GM19238 (cell line): ENCODE measurements at regions not wholly inside any gene's neighbourhood (a gene's known extent, or its start where the extent isn't known, plus 50 kb on each side); places are given as distances from the start of the nearest gene placed in this dataset.

Source experiments
- DNase-seq: peaks from one replicate; pipeline ENCODE4 v3.0.0; 2011; ENCODE audit warnings: low spot score; ENCODE audit not compliant: insufficient read length

DNA sequence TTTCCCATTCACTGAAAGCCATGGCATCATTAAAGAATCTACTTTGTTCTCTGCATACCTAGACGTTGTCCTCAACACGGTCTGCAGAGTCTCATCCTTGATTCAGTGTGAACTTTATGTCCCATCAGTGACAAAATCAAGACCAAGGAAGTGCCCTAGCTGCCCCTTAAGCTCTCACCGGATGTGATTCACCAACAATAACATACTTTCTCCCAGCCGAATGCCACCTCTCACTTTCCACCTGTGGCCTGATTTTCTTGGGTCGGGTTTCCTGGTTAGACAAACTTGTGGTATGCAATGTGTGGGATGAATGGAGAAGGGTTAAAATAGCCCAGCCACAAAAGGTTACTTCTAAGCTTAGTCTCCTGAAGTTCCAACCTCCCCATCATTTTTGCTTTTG, 145.3 kb upstream of the PAPPA start:
- DNase-seq: no peak

DNA sequence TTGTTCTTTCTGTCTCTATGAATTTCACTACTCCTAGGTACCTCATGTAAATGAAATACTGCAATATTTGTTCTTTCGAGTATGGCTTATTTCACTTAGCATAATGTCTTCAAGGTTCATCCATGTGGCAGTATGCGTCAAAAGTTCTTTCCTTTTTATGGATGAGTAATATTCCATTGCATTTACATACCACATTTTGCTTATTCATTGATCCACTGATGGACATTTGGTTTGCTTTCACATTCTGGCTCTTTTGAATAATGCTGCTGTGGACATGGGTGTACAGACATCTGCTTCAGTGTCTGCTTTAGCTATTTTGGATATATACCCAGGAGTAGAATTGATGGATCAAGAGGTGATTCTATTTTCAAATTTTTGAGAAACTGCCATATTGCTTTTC, 144.2 kb upstream of the PAPPA start:
- DNase-seq: no peak

DNA sequence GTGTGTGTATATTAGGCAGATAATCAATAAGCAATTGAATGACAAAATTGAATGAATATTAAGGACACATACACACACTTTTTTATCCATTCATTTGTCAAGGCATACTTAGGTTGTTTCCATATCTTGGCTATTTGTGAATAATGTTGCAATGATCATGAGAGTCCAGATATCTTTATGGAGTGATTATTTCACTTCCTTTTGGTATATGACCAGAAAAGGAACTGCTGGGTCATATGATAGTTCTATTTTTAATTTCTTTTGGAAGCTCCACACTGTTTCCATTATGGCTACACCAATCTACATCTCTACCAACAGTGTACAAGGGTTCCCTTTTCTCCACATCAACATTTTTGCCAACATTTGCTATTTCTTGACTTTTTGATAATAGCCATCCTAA, 137.7 kb upstream of the PAPPA start:
- no peak for DNase-seq

DNA sequence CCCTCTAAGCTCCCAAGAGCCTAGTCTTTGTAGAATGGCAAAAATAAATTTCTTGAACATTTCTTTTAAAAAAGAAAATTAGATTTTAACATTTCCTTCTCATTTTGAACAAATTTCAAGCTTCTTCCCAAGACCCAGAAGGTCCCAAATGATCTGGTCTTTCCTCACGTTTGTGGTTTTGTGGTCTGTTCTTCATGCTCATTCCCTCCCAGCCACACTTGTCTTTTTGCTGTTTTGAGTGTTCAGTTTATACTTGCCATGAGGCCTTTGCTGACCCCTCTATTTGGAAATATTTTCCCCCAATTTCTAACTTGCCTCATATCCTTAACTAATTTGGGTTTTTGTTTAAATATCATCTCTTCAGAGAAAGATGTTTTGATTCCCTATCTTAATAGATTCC, 133.4 kb upstream of the PAPPA start:
- DNase-seq: no peak

DNA sequence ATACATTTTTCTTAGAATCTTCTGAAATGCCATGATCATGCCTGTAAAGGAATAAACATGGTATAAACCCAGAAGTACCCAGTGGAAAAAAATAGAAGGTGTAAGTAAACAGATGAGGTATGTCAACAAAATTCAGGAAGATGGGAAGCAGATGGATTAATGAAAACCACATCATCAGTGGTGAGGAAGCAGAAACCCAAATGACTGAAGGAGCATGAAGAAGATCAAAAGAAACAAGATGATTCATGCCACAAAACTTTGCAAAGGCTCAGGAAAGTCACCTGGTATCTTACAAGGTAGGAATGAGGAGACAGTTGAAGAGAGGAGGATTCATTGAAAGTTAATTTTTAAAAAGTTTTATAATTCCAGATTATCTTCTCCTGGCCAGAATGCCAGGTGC, 132.8 kb upstream of the PAPPA start:
- DNase-seq: no peak

DNA sequence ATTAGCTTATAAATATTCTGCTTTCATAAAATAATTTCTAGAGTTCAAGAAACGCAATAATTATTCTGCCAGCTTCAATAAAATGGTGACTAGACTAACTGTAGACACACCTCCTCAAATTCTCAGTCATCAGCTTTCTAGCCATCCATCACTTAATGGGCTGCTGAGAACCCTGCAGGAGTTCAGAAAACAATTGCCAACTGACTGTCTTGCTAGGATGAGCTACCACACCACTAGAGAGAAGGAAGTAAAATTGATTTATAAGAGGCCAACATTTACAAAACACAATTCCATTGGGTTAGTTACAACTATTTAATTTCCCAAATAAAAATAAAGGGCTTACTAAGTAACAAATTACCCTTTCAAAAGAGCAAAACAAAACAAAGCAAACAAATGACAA, 126.5 kb upstream of the PAPPA start:
- DNase-seq: no peak

DNA sequence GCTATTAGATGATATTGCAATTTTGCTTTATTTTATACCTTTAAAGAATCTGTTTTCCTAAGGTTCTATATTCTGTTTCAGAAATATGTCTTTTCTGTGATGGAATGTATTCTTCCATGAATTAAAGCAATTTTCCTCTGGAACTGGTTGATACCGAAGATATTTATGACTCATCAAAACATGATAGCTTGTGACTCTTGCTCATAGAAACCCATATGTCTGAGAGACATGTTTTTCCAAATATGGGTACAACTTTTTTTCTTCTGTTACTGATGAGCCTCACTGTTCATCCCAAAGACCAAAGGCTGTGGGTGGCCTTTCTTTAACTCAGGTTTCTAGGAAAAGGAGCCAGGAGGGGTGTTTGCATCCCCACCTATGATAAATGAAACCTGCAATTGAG, 126.1 kb upstream of the PAPPA start:
- DNase-seq: no peak

DNA sequence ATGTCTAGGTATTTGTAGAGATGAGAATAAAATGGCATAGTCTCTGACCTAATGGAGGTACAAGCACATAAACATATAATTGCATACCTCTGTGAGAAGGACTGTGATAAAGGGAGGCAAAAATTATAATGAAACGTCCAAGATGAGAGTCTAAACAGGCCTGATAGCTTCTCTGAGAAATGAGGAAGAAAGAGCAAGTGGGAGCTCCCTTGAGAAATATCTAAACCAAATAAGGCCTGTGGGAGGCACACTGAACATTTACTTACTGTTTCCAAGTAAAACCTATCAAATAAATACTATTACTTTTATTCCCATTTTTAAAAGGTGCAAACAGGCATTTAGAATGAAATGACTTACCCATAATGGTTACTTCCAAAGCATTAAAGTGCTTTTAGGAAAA, 125.6 kb upstream of the PAPPA start:
- no peak for DNase-seq

DNA sequence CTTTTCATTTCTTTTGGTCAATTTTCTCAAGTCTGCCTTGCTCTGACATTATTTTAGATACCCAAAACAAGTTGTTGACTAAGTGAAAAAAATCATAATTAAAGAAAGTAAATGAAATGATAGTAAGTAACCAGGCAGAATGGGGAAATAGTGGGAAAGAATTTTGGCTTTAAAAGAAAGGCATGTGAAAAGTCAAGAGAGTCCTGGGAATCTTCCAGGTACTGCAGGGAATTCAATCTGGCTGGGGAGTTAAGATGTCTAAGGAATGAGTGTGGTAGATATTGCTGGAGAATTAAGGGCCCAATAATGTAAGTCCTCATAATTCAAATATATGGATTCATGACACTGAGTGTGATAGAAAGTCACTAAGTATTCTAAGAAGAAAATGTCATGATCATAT, 123.1 kb upstream of the PAPPA start:
- DNase-seq: no peak

DNA sequence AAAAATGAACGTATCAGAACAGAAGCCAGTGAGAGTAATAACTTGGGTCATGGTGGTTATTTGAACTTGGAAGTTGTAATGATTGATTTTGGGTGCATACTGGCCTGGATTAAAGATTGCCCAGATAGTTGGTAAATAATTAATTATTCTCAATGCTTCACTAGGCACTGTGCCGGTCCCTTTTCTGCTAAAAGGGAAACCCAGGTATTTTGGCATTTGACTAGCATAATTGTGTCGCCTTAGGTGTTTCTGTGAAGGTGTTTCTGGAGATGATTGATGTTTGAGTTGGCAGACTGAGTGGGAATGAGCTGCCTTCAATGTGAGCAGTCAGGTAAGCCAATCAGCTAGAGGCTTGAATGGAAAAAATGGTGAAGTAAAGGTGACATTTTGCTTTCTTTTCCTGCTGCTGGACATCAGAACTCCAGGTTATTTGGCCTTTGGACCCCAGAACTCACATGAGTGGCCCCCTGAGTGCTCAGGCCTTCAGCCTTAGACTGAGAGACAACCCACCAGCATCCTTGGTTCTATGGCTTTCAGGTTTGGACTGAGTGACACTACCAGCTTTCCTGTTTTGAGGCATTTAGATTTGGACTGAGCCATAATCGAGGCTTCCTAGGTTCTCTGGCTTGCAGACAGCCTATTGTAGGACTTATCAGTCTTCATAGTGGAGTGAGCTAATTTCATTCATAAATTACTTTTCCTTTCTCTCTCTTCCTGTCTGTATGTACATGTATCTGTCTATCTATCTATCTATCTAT, 120.7 kb upstream of the PAPPA start:
- DNase-seq: no peak

DNA sequence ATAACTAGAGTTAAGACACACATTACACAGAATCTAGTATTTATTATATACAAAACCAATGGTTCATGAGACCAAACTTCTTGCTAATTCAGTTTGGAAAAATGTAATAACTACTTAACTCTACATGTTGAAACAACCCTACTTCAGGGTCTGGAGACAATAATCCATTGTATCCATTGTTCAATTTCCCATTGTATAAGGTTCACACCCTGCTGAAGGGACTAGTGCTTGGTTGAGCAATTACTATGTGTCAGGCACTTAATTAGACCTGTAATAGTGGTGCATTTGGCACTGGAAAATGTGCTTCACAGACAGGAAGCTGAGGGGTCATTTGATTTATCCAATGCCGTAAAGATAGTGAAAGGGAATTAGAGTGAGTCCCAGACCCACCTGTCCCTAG, 114.3 kb upstream of the PAPPA start:
- DNase-seq: no peak

DNA sequence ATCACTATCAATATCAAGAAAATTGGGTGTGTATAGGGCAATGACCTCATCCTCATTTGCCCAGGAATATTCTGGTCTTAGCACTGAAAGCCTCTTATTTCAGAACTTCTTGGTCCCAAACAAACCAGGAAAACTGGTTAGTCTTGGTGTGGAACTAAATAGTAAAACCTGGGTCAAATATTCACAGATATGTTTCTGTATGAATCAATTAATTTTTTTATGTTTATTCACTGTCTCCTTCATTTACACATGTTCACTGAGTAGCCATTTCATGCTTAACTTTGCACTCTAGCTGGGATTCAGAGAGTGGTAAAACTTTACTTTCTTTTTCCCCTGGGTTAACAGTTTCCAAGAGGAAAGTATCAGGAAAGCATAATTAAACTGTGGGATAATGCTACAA, 113.7 kb upstream of the PAPPA start:
- DNase-seq: no peak

DNA sequence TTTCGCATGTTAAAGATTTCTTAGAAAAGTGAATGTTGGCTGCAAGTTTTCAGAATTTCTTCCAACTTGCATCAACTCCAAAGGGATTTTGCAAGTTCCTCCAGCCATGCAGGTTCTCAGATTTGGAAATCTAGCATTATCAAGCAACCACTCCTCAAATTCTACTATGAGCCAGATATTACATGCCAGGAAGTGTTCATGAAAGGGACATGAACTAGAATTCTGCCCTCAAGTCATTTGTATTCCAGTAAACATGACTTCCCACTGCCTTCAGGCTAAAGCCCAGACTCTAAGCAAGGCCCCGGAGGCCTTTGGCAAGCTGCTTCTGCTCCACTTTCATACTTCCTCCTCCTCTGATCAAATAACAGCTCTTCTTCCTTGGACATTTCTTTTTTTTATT, 111.3 kb upstream of the PAPPA start:
- DNase-seq: no peak

DNA sequence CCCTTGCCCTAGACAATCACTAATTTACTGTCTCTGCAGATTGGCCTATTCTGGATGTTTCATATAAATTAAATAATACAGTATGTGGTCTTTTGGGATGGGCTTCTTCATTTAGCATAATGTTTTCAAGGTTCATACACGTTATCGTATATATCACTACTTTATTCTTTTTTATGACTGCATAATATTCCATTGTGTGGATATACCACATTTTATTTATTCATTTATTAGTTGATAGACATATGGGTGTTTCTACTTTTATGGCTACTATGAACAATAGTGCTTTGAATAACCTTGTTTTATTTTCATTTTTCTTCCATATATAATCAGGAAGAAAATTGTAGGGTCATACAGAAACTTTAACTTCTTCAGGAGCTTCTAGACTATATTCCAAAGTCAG, 108.5 kb upstream of the PAPPA start:
- no peak for DNase-seq

DNA sequence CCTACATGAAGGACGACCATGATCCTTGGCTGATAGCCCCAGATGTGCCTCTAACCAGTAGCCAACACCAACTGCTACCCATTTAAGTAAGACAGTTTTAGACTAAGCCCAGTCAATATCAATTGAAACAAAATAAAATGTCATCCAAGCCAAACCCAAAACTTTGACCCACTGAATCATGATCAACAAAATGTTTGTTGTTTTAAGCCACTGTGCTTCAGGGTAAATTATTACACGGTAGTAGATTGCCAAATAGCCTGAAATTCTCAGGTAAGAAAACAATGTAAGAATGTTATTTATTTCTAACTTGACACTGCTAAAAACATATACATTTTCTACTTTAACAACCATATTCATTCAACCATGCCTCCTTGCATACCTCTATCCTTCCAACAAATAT, 105.5 kb upstream of the PAPPA start:
- DNase-seq: no peak

DNA sequence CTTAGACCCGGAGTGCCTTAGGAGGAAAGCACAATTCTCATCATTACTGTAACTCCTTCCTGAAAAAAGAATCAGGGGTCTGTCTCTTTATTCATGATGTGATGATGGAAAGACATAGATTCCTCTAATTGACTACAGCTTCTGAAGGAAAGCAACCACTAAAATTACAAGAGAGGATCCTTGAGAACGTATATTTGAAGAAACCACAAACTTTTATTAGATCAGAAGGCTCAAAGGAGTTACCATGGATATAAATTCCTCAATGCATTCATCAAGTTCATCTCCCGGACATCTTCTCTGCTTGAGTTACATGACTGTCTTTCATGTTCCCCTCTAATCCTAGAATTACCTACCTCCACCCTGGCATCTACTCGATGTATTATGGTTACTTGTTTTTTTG, 104.1 kb upstream of the PAPPA start:
- no peak for DNase-seq

DNA sequence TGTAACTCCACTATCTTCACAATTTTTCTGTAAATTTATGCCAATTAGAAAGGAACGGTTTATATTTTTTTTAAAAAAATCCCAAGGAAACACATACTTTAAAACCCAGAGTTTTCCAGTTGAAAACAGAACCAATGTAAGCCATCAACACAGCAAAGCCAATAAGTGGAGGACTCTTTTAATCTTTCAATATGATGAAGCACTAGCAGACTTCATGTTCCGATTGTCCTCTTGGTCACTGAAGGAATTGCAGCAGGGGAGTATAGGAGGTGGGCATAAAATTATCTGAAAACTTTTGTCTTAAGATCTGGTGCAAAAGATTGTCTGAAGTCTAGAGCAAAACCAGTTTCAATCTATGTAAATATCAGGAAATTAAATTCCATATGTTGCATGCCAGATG, 102.1 kb upstream of the PAPPA start:
- DNase-seq: no peak

DNA sequence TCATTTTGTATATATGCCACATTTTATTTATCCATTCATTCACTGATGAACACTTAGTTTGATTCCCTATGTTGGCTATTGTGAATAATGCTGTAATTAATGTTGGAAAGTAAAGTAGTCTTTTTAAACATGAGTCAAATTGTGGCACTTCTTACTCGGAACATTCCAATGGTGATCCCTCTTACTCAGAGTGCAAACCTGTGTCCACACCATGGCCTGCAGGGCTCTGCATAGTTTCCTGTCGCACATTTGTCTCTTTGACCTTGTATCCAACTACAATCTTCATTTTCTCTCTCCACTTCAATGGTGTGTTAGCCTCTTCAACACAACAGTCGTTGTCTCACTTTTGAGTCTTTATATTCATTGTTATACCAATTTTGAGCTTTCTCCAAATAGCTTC, 98.1 kb upstream of the PAPPA start:
- no peak for DNase-seq

DNA sequence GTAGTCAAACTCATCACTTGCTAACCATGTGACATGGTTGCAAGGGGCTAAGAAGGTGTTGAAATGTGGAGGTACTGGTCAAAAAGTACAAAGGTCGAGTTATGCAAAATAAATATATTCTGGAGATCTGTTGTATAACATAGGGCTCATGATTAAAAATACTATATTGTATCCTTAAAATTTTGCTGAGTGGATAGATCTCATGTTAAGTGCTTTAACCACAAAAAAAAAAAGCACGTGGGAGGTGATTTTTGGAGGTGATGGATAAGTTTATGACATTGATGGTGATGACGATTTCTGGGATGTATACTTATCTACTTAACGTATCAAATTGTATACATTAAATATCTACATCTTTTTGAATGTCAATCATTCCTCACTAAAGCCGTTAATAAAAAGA, 96.2 kb upstream of the PAPPA start:
- no peak for DNase-seq

DNA sequence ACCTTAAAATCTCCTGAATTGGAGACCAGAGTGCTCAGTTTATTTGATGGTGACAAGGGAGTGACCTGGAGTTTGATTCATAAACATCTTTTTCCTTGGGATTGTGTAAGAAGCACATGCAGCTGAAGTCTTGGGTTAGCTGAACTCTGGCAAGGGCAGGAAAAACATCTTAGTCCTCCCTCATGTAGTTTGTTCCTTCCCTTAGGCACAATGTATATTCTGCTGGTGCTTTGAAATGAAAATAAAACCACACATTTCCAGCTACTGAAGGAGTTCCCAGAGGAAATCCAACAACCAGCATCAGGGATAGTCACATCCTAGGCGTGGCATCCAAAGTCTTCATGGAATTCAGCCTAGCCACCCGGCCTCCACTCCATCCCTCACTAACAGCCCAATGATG, 95.2 kb upstream of the PAPPA start:
- DNase-seq: no peak

DNA sequence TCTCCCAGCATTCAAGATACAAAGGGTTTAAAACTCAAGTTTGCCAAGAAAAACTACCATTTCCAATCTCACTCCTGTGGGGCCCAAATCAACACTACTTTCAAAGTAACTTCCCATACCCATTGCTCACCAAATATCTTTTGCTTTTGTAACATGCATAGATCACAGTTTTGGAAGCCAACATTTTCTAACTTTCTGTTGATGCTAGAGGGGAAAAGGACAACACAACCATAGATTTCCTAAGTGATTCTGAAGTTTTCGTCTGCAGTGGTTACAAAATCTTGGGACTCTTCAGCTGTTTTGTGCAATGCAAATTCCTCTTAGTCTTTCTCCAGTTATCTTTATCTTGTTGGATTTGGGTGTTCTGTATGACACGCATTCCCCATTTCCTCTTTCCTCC, 94.1 kb upstream of the PAPPA start:
- no peak for DNase-seq

DNA sequence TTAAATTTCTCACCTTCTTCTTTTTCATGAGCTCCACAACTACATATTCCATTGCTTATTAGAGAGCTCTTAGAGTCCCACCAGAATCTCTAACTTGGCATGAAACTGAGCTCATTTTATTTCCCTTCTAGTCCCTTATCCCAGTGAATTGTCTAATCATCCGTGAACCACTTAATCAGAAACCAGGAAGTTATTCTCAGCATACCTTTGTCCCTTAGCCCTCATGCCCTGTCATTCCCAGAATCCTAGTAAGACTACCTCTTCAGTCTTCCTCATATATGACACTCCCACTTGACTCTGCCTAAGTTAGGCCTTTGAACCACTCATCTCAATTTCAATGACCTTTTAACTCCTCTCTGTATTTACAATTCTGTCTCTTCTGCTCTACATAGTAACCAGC, 93.0 kb upstream of the PAPPA start:
- DNase-seq: no peak

DNA sequence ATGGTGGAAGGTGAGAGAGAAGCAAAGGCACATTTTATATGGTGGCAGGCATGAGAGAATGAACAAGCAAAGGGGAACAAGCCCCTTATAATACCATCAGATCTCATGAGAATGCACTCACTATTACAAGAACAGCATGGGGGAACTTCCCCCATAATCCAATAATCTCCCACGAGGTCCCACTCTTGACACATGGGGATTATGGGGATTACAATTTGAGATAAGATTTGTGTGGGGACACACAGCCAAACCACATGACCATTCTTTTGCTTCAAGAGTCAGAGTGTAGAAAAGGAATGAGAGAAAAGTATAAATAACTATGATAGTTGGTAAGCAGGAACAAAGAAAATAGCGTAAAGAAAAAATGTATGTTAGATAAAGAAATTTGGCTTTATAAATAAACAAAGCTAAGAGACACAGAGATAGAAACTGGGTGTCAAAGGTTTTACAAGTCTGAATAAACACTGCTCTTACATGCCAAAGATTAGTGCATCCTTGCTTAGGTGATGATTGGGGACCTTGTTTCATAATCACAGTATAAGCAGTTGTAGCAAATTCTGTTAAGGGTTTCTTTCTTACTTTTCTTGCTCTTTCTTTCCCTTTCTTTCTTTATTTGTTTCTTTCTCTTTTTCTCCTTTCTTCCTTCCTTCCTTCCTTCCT, 91.9 kb upstream of the PAPPA start:
- DNase-seq: no peak

DNA sequence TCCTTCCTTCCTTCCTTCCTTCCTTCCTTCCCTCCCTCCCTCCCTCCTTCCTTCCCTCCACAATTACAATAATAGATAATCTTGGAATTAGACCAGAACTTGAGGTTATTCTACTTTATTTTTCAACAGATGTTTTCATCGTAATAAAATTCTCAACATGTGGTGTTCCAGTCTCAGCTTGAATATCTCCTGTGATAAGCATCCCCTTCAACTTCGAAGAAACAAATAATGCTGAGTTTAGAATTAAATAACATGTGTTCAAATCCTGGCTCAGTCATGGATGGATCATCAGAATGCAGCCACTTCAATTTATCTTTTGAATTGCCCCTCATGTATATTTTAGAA, 91.4 kb upstream of the PAPPA start:
- no peak for DNase-seq
